CD14-positive monocyte (primary cell): ENCODE measurements at regions not wholly inside any gene's neighbourhood (a gene's known extent, or its start where the extent isn't known, plus 50 kb on each side); places are given as distances from the start of the nearest gene placed in this dataset.

ENCODE experiments used
- DNase-seq, 3 donors: peaks; one replicate each; pipeline ENCODE4 v3.0.0-alpha.2; 2011 to 2022
- H2AFZ ChIP-seq: 2 replicates; pipeline ENCODE4 v1.6.0; 2012; ENCODE audit warnings: mild to moderate bottlenecking, low read depth, low read length, inconsistent platforms; ENCODE audit not compliant: insufficient read depth, poor library complexity, severe bottlenecking
- H3K27ac ChIP-seq, 2 donors: 1 replicate in 1 of 2; 2 replicates in 1 of 2; pipeline ENCODE4 v1.5.1; 2012 to 2013; ENCODE audit warnings: low read length in 2 of 2, control low read depth in 1 of 2, inconsistent platforms in 1 of 2, low read depth in 1 of 2, mild to moderate bottlenecking in 1 of 2
- H3K27me3 ChIP-seq, 2 donors: one replicate each; pipeline versions ENCODE4 v1.6.0 to v1.6.1; 2011 to 2013; ENCODE audit warnings: low read length in 2 of 2; ENCODE audit not compliant: control insufficient read depth in 2 of 2, insufficient read depth in 2 of 2
- H3K36me3 ChIP-seq, 2 donors: replicated peaks in 1 of 2; 1 replicate in 1 of 2; 2 replicates in 1 of 2; pipeline versions ENCODE4 v1.5.1 to v1.6.1; 2012 to 2013; ENCODE audit warnings: low read length in 2 of 2, control low read depth in 1 of 2, inconsistent platforms in 1 of 2, mild to moderate bottlenecking in 1 of 2; ENCODE audit not compliant: insufficient read depth in 2 of 2, control insufficient read depth in 1 of 2
- H3K4me1 ChIP-seq, 2 donors: 1 replicate in 1 of 2; 2 replicates in 1 of 2; pipeline versions ENCODE4 v1.5.1 to v1.6.1; 2012 to 2013; ENCODE audit warnings: low read length in 2 of 2, control low read depth in 1 of 2, inconsistent platforms in 1 of 2, mild to moderate bottlenecking in 1 of 2, moderate library complexity in 1 of 2; ENCODE audit not compliant: insufficient read depth in 2 of 2, control insufficient read depth in 1 of 2
- H3K4me2 ChIP-seq: replicated peaks from 2 replicates; pipeline ENCODE3; 2012; ENCODE audit warnings: low read length, moderate library complexity, mild to moderate bottlenecking; ENCODE audit not compliant: poor library complexity, severe bottlenecking; ENCODE audit errors: extremely low read depth
- H3K4me3 ChIP-seq, 3 experiments: fragments of 200-600 bp in 1 of 3; sonication (generic) in 1 of 3; replicated peaks in 1 of 3; 1 replicate in 2 of 3; 2 replicates in 1 of 3; pipeline ENCODE4 v1.5.1; 2011 to 2013; ENCODE audit warnings: low read length in 3 of 3, mild to moderate bottlenecking in 3 of 3, control low read depth in 2 of 3, low read depth in 2 of 3, inconsistent platforms in 1 of 3, moderate library complexity in 1 of 3
- H3K79me2 ChIP-seq: 2 replicates; pipeline ENCODE4 v1.6.0; 2012; ENCODE audit warnings: mild to moderate bottlenecking, control low read depth, inconsistent platforms, low read length, moderate library complexity; ENCODE audit not compliant: insufficient read depth
- H3K9ac ChIP-seq: 2 replicates; pipeline ENCODE4 v1.6.0; 2017; ENCODE audit warnings: low read length, mild to moderate bottlenecking; ENCODE audit not compliant: insufficient read depth, poor library complexity, severe bottlenecking
- H3K9me3 ChIP-seq, 2 donors: replicated peaks in 1 of 2; 1 replicate in 1 of 2; 2 replicates in 1 of 2; pipeline versions ENCODE4 v1.5.1 to v1.6.1; 2012 to 2013; ENCODE audit warnings: low read length in 2 of 2, control low read depth in 1 of 2; ENCODE audit not compliant: control insufficient read depth in 1 of 2, insufficient read depth in 1 of 2
- H4K20me1 ChIP-seq: 2 replicates; pipeline ENCODE4 v1.6.0; 2012; ENCODE audit warnings: mild to moderate bottlenecking, low read length, control low read depth, moderate library complexity; ENCODE audit not compliant: insufficient read depth
- H3K27ac Mint-ChIP-seq, 7 donors: one replicate each; pipeline ENCODE4 v1.8.0; 2020; ENCODE audit warnings: mild to moderate bottlenecking in 7 of 7, mixed read lengths in 7 of 7, moderate library complexity in 6 of 7, inconsistent platforms in 2 of 7
- H3K27me3 Mint-ChIP-seq, 3 donors: one replicate each; pipeline ENCODE4 v1.8.0; 2021 to 2022; ENCODE audit warnings: low read depth in 3 of 3, mild to moderate bottlenecking in 3 of 3, mixed read lengths in 3 of 3, moderate library complexity in 3 of 3, inconsistent platforms in 1 of 3
- H3K36me3 Mint-ChIP-seq, 2 donors: one replicate each; pipeline ENCODE4 v1.8.0; 2020; ENCODE audit warnings: mixed read lengths in 2 of 2, inconsistent platforms in 1 of 2, mild to moderate bottlenecking in 1 of 2
- H3K4me1 Mint-ChIP-seq: one replicate; pipeline ENCODE4 v1.8.0; 2020; ENCODE audit warnings: mild to moderate bottlenecking, mixed read lengths
- H3K4me3 Mint-ChIP-seq, 2 donors: one replicate each; pipeline ENCODE4 v1.8.0; 2020; ENCODE audit warnings: mild to moderate bottlenecking in 2 of 2, mixed read lengths in 2 of 2, moderate library complexity in 1 of 2
- H3K9me3 Mint-ChIP-seq, 7 donors: one replicate each; pipeline ENCODE4 v1.8.0; 2020 to 2022; ENCODE audit warnings: mixed read lengths in 7 of 7, mild to moderate bottlenecking in 6 of 7, moderate library complexity in 6 of 7, inconsistent platforms in 2 of 7
- WGBS: methylation state at CpG from one replicate; pipeline ENCODE4 v1.1.5; 2013; ENCODE audit warnings: missing lambda C conversion rate; ENCODE audit not compliant: insufficient coverage; 5-methylcytosine and 5-hydroxymethylcytosine counted together
- intact Hi-C, 2 donors: fragments of 100-400 bp; cut with micrococcal nuclease; formaldehyde crosslinking; loops; one replicate each; pipeline versions ENCODE4 v1.15.0 to v1.15.1; 2023
- TF ChIP-seq, protein P1 (sequence below): fragments of 200-600 bp; IDR thresholded peaks from one replicate; pipeline ENCODE4 v1.8.0; 2022; ENCODE audit warnings: antibody characterized with exemption, mild to moderate bottlenecking

DNA sequence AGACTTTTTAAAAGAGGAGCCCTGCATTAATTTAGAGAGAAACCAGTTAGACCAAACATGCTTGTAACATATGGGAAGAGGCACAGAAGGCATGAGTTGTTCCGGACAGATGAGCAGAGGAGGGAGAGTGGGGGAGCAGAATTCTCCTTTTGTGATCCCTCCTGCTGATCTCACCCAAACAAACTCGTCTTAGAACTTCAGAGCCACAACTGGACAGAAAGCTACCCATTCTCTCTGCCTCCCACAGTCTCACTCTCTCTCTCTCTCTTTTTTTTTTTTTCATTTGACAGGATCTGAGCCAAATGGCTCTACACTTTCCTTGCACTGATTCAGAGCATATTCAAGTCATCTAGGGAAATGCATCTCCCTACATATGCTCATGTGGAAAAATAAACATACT is 196.0 kb upstream of the PAPPA start:
- Histone ChIP-seq H3K79me2 (no peaks in the 10 kb centered on the region), H3K27ac (no peak overlapping the region), H3K27me3 (no peaks in the 10 kb centered on the region), H3K36me3 (no peaks in the 10 kb centered on the region), H3K9ac (no peak overlapping the region), H3K4me3 (no peak overlapping the region), H2AFZ (no peak overlapping the region), H3K4me1 (no peaks in the 10 kb centered on the region), H4K20me1 (no peaks in the 10 kb centered on the region), H3K9me3 (peaks cover 0 to 6% of the 10 kb centered on the region in 2 donors), H3K4me2 (no peak overlapping the region)
- Mint-ChIP-seq H3K9me3 (peaks cover 2 to 14% (median 9%) of the 10 kb centered on the region in 7 donors), H3K36me3 (no peaks in the 10 kb centered on the region), H3K27ac (no peak overlapping the region), H3K27me3 (peaks cover 0 to 2% (median 2%) of the 10 kb centered on the region in 3 donors), H3K4me1 (no peaks in the 10 kb centered on the region), H3K4me3 (no peak overlapping the region)
- TF ChIP-seq, protein P1, sequence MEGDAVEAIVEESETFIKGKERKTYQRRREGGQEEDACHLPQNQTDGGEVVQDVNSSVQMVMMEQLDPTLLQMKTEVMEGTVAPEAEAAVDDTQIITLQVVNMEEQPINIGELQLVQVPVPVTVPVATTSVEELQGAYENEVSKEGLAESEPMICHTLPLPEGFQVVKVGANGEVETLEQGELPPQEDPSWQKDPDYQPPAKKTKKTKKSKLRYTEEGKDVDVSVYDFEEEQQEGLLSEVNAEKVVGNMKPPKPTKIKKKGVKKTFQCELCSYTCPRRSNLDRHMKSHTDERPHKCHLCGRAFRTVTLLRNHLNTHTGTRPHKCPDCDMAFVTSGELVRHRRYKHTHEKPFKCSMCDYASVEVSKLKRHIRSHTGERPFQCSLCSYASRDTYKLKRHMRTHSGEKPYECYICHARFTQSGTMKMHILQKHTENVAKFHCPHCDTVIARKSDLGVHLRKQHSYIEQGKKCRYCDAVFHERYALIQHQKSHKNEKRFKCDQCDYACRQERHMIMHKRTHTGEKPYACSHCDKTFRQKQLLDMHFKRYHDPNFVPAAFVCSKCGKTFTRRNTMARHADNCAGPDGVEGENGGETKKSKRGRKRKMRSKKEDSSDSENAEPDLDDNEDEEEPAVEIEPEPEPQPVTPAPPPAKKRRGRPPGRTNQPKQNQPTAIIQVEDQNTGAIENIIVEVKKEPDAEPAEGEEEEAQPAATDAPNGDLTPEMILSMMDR: no peak
- no CpG with 5 or more reads among the region's 2 CpGs for WGBS
- intact Hi-C loops: no loop called here
- DNase-seq: no peak

DNA sequence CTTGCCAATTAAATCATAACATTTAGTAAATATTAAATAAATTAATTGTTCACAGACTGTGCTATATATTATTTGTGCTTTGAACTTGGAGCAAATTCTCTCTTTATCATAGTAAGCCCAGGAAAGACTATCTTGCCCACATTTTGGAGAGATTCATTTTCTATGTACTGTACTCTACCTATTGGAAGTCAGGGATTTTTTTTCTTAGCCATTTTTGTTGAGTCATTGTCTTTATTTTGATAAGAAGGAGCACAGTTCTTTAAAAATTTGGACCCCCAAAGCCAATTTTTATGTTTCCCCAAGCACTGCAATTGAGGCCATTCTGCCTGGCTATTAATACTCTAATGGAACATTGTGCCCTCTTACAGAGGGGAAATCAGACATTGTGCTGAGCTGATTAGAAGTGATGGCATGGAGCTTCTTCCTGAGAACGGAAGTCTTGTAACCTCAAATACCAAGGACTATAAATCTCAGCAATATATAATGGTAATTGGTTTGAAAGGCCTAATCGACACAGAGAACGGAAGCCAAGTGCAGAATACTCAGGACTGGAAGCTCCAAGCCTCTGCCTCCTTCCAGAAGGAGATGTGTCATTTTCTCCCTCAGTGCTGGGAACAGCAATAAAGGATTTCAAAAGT is 188.8 kb upstream of the PAPPA start:
- H3K4me1 ChIP-seq: no peaks in the 10 kb centered on the region
- no peak overlapping the region for H3K9ac ChIP-seq
- Mint-ChIP-seq H3K36me3 (no peaks in the 10 kb centered on the region), H3K9me3 (peaks cover 2 to 15% (median 11%) of the 10 kb centered on the region in 7 donors), H3K4me3 (no peak overlapping the region), H3K27ac (no peak overlapping the region), H3K4me1 (no peaks in the 10 kb centered on the region), H3K27me3 (peaks cover 0 to 2% (median 0%) of the 10 kb centered on the region in 3 donors)
- H3K36me3 ChIP-seq: no peaks in the 10 kb centered on the region
- no peak overlapping the region for H2AFZ ChIP-seq
- WGBS: no CpG with 5 or more reads among the region's 3 CpGs
- peaks cover 0 to 14% of the 10 kb centered on the region in 2 donors for H3K9me3 ChIP-seq
- no peaks in the 10 kb centered on the region for H3K27me3 ChIP-seq
- no peak overlapping the region for H3K4me3 ChIP-seq
- no peaks in the 10 kb centered on the region for H4K20me1 ChIP-seq
- H3K27ac ChIP-seq: no peak overlapping the region
- TF ChIP-seq, protein P1: no peak
- intact Hi-C loops: no loop called here
- DNase-seq: no peak
- H3K4me2 ChIP-seq: no peak overlapping the region
- H3K79me2 ChIP-seq: no peaks in the 10 kb centered on the region
